Activated T-helper 17 cell treated with anti-CD3 and anti-CD28 coated beads, Interleukin-2, amount 50 U/mL, for 72 hours (primary cell): ENCODE measurements at regions not wholly inside any gene's neighbourhood (a gene's known extent, or its start where the extent isn't known, plus 50 kb on each side); places are given as distances from the start of the nearest gene placed in this dataset.
"Not testable (repeated sequence)": the region's sequence is repeated elsewhere in the genome, so short reads cannot be mapped to it uniquely, and the experiment has no call there.

ENCODE experiments used
- ATAC-seq: fragments of 150-1000 bp; cut with Tn5 transposase; replicated peaks from 2 replicates; pipeline ENCODE4 v1.10.0; 2021; ENCODE audit warnings: mild to moderate bottlenecking, moderate library complexity
- H3K27ac Mint-ChIP-seq: one replicate; pipeline ENCODE4 v1.8.0; 2022; ENCODE audit warnings: mixed read lengths
- H3K27me3 Mint-ChIP-seq: one replicate; pipeline ENCODE4 v1.8.0; 2022; ENCODE audit warnings: mixed read lengths
- H3K36me3 Mint-ChIP-seq: one replicate; pipeline ENCODE4 v1.8.0; 2022; ENCODE audit warnings: low read depth, mild to moderate bottlenecking, mixed read lengths
- H3K4me1 Mint-ChIP-seq: one replicate; pipeline ENCODE4 v1.8.0; 2022; ENCODE audit warnings: mixed read lengths
- H3K4me3 Mint-ChIP-seq: one replicate; pipeline ENCODE4 v1.8.0; 2022; ENCODE audit warnings: mild to moderate bottlenecking, mixed read lengths
- H3K9me3 Mint-ChIP-seq: one replicate; pipeline ENCODE4 v1.8.0; 2022; ENCODE audit warnings: mixed read lengths

GRCh38 chr4:123676890-123677229, 280.3 kb downstream of the SPRY1 start:
- Mint-ChIP-seq H3K9me3 (no peaks in the 10 kb centered on the region), H3K4me1 (peaks cover 15% of the 10 kb centered on the region), H3K27ac (no peak overlapping the region), H3K27me3 (peaks cover 22% of the 10 kb centered on the region), H3K36me3 (no peaks in the 10 kb centered on the region), H3K4me3 (no peak overlapping the region)
- peak; percentile 62 for ATAC-seq

- ATAC-seq = no peak
- Mint-ChIP-seq H3K4me1 (no peaks in the 10 kb centered on the region), H3K27me3 (peaks cover 8% of the 10 kb centered on the region), H3K4me3 (no peak overlapping the region), H3K9me3 (peaks cover 7% of the 10 kb centered on the region), H3K27ac (no peak overlapping the region), H3K36me3 (no peaks in the 10 kb centered on the region)
Observed at GRCh38 chr4:123682931-123683330, 286.3 kb downstream of the SPRY1 start.

- ATAC-seq, H3K27ac Mint-ChIP-seq, H3K9me3 Mint-ChIP-seq, H3K36me3 Mint-ChIP-seq, H3K4me3 Mint-ChIP-seq, H3K27me3 Mint-ChIP-seq, H3K4me1 Mint-ChIP-seq: not testable (repeated sequence)
Observed at GRCh38 chr4:123684937-123685336, 288.3 kb downstream of the SPRY1 start.

- H3K4me1 Mint-ChIP-seq, H3K9me3 Mint-ChIP-seq, H3K4me3 Mint-ChIP-seq, H3K27ac Mint-ChIP-seq, ATAC-seq, H3K36me3 Mint-ChIP-seq, H3K27me3 Mint-ChIP-seq: not testable (repeated sequence)
Observed at GRCh38 chr4:123695531-123695930, 298.9 kb downstream of the SPRY1 start.

- Mint-ChIP-seq H3K27me3 (peaks cover 5% of the 10 kb centered on the region), H3K36me3 (no peaks in the 10 kb centered on the region), H3K4me1 (no peaks in the 10 kb centered on the region), H3K4me3 (no peak overlapping the region), H3K27ac (no peak overlapping the region), H3K9me3 (peaks cover 1% of the 10 kb centered on the region)
- no peak for ATAC-seq
Observed at GRCh38 chr4:123696687-123697086, 300.1 kb downstream of the SPRY1 start.

GRCh38 chr4:123698556-123698955, 302.0 kb downstream of the SPRY1 start:
- H3K4me3 Mint-ChIP-seq = no peak overlapping the region
- no peaks in the 10 kb centered on the region for H3K36me3 Mint-ChIP-seq
- H3K27me3 Mint-ChIP-seq = peaks cover 11% of the 10 kb centered on the region
- H3K9me3 Mint-ChIP-seq = peaks cover 4% of the 10 kb centered on the region
- no peak overlapping the region for H3K27ac Mint-ChIP-seq
- no peaks in the 10 kb centered on the region for H3K4me1 Mint-ChIP-seq
- ATAC-seq = no peak

GRCh38 chr4:123699880-123700771, 303.5 kb downstream of the SPRY1 start:
- H3K27ac Mint-ChIP-seq = no peak overlapping the region
- H3K4me1 Mint-ChIP-seq = no peaks in the 10 kb centered on the region
- ATAC-seq = no peak
- H3K9me3 Mint-ChIP-seq = peaks cover 4% of the 10 kb centered on the region
- H3K4me3 Mint-ChIP-seq = no peak overlapping the region
- peaks cover 11% of the 10 kb centered on the region for H3K27me3 Mint-ChIP-seq
- H3K36me3 Mint-ChIP-seq = no peaks in the 10 kb centered on the region

GRCh38 chr4:123701131-123701575, 304.6 kb downstream of the SPRY1 start:
- no peak for ATAC-seq
- no peaks in the 10 kb centered on the region for H3K4me1 Mint-ChIP-seq
- no peaks in the 10 kb centered on the region for H3K36me3 Mint-ChIP-seq
- H3K4me3 Mint-ChIP-seq = no peak overlapping the region
- H3K27me3 Mint-ChIP-seq = peaks cover 11% of the 10 kb centered on the region
- H3K9me3 Mint-ChIP-seq = peaks cover 4% of the 10 kb centered on the region
- H3K27ac Mint-ChIP-seq = no peak overlapping the region

GRCh38 chr4:123705419-123705818, 308.8 kb downstream of the SPRY1 start:
- peaks cover 28% of the 10 kb centered on the region for H3K27me3 Mint-ChIP-seq
- ATAC-seq = no peak
- no peak overlapping the region for H3K27ac Mint-ChIP-seq

GRCh38 chr4:123706973-123707372, 310.4 kb downstream of the SPRY1 start:
- Mint-ChIP-seq H3K9me3 (peaks cover 6% of the 10 kb centered on the region), H3K27me3 (peaks cover 25% of the 10 kb centered on the region), H3K36me3 (no peaks in the 10 kb centered on the region), H3K4me3 (no peak overlapping the region), H3K27ac (no peak overlapping the region), H3K4me1 (no peaks in the 10 kb centered on the region)
- ATAC-seq = no peak

More at GRCh38 chr4:123705419-123705818, 308.8 kb downstream of the SPRY1 start:
- Mint-ChIP-seq H3K36me3 (no peaks in the 10 kb centered on the region), H3K4me1 (no peaks in the 10 kb centered on the region), H3K4me3 (no peak overlapping the region), H3K9me3 (peaks cover 10% of the 10 kb centered on the region)

- H3K27me3 Mint-ChIP-seq = peaks cover 28% of the 10 kb centered on the region
- no peaks in the 10 kb centered on the region for H3K4me1 Mint-ChIP-seq
- ATAC-seq = no peak
- H3K36me3 Mint-ChIP-seq = no peaks in the 10 kb centered on the region
- no peak overlapping the region for H3K4me3 Mint-ChIP-seq
- no peak overlapping the region for H3K27ac Mint-ChIP-seq
- H3K9me3 Mint-ChIP-seq = peaks cover 11% of the 10 kb centered on the region
Observed at GRCh38 chr4:123708902-123709301, 312.3 kb downstream of the SPRY1 start.

GRCh38 chr4:123709336-123709735, 312.7 kb downstream of the SPRY1 start:
- Mint-ChIP-seq H3K27me3 (peaks cover 32% of the 10 kb centered on the region), H3K4me3 (no peak overlapping the region), H3K27ac (no peak overlapping the region), H3K36me3 (no peaks in the 10 kb centered on the region), H3K4me1 (no peaks in the 10 kb centered on the region), H3K9me3 (peaks cover 14% of the 10 kb centered on the region)
- no peak for ATAC-seq

- Mint-ChIP-seq H3K4me1 (no peaks in the 10 kb centered on the region), H3K27me3 (peaks cover 8% of the 10 kb centered on the region), H3K27ac (no peak overlapping the region), H3K9me3 (no peaks in the 10 kb centered on the region), H3K36me3 (no peaks in the 10 kb centered on the region), H3K4me3 (no peak overlapping the region)
- ATAC-seq = no peak
Observed at GRCh38 chr4:123731035-123731434, 334.4 kb downstream of the SPRY1 start.

GRCh38 chr4:123737156-123737555, 340.6 kb downstream of the SPRY1 start:
- Mint-ChIP-seq H3K36me3 (no peaks in the 10 kb centered on the region), H3K27me3 (peaks cover 5% of the 10 kb centered on the region), H3K9me3 (no peaks in the 10 kb centered on the region), H3K27ac (no peak overlapping the region), H3K4me1 (no peaks in the 10 kb centered on the region), H3K4me3 (no peak overlapping the region)
- ATAC-seq = no peak

- H3K4me1 Mint-ChIP-seq = no peaks in the 10 kb centered on the region
- no peak overlapping the region for H3K4me3 Mint-ChIP-seq
- H3K36me3 Mint-ChIP-seq = no peaks in the 10 kb centered on the region
- H3K27ac Mint-ChIP-seq = no peak overlapping the region
- peaks cover 4% of the 10 kb centered on the region for H3K27me3 Mint-ChIP-seq
- H3K9me3 Mint-ChIP-seq = no peaks in the 10 kb centered on the region
- no peak for ATAC-seq
Observed at GRCh38 chr4:123739806-123740205, 343.2 kb downstream of the SPRY1 start.
